C4-2B (cell line): ENCODE measurements at regions not wholly inside any gene's neighbourhood (a gene's known extent, or its start where the extent isn't known, plus 50 kb on each side); places are given as distances from the start of the nearest gene placed in this dataset.

Experiments used
- H3K27ac ChIP-seq: fragments of 450-650 bp; 2 replicates; pipeline ENCODE4 v1.5.1; 2017
- CTCF ChIP-seq: fragments of 450-650 bp; conservative IDR thresholded peaks from 2 replicates; pipeline ENCODE4 v1.5.1; 2017; ENCODE audit warnings: mild to moderate bottlenecking
- ZFX ChIP-seq: fragments of 450-650 bp; IDR thresholded peaks from 2 replicates; pipeline ENCODE4 v1.6.1; 2017

- TF ChIP-seq ZFX: no peak
- TF ChIP-seq CTCF: no peak
- no peak overlapping the region for H3K27ac ChIP-seq
These were observed 122.3 kb upstream of the NR4A3 start for GRCh38 chr9:99699396-99699795.

DNA sequence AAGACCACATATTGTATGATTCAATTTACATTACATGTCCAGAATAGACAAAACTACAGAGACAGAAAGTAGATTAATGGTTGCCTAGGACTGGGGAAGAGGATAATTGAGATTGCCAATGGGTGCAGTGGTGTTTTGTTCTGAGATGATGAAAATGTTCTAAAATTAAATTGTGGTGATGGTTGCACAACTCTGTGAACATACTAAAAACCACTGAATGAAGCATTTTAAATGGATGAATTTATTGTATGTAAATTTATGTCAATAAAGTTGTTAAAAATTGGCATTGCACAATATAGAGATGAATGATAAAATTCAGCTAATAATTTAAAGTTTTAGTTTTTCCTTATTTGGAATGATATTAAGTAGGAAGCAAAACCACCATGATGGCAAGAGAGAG lies 109.5 kb upstream of the NR4A3 start:
- H3K27ac ChIP-seq: no peak overlapping the region
- TF ChIP-seq CTCF (no peak), ZFX (no peak)

DNA sequence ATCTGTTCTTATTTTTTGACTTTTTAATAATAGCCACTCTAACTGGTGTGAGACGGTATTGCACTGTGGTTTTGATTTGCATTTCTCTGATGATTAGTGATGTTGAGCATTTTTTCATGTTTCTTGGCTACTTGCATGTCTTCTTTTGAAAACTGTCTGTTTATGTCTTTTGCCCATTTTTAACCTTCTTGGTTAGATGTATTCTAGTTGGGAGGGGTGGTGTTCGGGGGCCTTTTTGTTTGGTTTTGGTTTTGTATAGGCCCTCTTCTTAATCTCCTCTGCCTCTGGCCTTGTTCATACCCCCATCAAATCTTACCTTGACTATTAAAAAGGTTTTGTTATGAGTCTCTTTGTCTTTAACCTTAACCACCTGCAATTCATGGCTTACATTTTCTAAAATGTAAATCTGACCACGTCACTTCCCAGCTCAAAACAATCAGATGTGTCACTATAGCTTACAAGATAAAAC lies 107.8 kb upstream of the NR4A3 start:
- H3K27ac ChIP-seq: no peak overlapping the region
- TF ChIP-seq CTCF (no peak), ZFX (no peak)

GRCh38 chr9:99718631-99719030 lies 103.1 kb upstream of the NR4A3 start:
- no peak for TF ChIP-seq ZFX
- TF ChIP-seq CTCF: no peak
- H3K27ac ChIP-seq: no peak overlapping the region

DNA sequence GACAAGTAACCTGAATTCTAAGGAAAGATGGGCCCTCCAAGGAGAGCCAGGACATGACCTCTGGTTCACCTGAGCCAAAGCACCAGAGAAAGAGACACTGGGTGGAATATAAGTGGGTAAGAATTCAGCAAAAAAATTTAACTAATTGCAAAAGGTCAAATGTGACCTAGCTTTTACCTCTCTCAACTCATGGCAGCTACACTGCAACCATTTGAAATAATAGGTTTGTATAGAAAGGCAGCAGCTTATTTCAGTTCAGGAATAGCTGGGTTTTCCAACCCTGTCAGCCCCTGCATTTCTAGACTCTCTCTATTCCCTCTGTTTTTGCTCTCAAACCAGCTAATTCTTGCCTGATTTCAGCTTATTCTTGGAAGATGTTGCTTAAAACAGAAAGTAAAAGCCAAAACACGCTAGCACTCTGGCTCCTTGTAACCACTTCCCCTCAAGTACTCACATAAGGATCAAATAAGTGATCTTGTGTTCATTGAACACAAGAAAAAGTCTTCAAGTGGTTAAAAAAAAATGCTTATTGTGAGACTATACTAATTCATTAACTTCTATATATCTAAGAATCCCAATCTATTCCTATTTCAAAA lies 101.1 kb upstream of the NR4A3 start:
- no peak overlapping the region for H3K27ac ChIP-seq
- TF ChIP-seq CTCF: no peak
- TF ChIP-seq ZFX: no peak

DNA sequence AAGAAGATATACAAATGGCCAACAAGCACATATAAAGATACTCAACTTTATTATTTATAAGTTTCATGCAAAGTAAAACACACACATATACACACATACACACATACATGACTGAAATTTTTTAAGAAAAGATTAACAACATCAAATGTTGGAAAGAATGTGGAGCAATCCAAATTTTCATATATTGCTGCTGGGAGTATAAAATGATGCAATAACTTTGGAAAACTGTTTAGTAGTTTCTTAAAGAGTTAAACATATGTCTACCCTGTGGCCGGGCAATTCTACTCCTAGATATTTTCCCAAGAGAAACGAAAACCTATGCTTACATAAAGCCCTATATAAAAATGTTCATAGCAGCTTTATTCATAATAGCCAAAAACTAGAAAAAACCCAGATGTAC lies 99.8 kb upstream of the NR4A3 start:
- TF ChIP-seq CTCF: no peak
- TF ChIP-seq ZFX: no peak

DNA sequence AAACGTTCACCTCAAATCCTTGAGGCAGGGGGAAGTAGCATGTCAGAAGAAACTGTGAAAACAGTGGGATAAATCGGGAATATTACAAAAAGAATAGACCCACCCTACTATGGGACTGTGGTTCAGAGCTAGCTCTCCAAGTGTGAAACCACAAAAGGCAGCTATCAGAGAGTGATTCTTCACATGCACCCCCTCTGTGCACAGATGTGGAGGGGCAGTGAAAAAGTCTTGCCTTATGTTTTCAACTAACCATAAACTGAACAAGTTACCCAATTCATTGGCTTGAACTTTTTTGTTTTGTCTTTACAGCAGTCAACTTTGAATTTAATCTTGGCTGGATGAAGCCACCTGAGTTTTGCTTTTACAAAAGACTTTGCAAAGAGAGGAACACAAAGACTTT lies 98.8 kb upstream of the NR4A3 start:
- no peak overlapping the region for H3K27ac ChIP-seq
- TF ChIP-seq CTCF: no peak
- TF ChIP-seq ZFX: no peak

More for the DNA sequence above, 99.8 kb upstream of the NR4A3 start:
- no peak overlapping the region for H3K27ac ChIP-seq
